OCI-LY7 (cell line): ENCODE measurements at regions not wholly inside any gene's neighbourhood (a gene's known extent, or its start where the extent isn't known, plus 50 kb on each side); places are given as distances from the start of the nearest gene placed in this dataset.

Source experiments
- CTCF ChIP-seq: fragments of 200-600 bp; sonication (generic); conservative IDR thresholded peaks from 2 replicates; pipeline ENCODE4 v1.5.1; 2014; ENCODE audit warnings: mild to moderate bottlenecking, antibody characterized with exemption, low read length, moderate library complexity, mixed read lengths
- EZH2phosphoT487 ChIP-seq: fragments of 200-600 bp; sonication (generic); IDR thresholded peaks from 2 replicates; pipeline ENCODE4 v1.6.1; 2018; ENCODE audit warnings: low read depth, borderline replicate concordance, mild to moderate bottlenecking, mixed run types, antibody characterized with exemption, low read length, moderate library complexity, mixed read lengths

- TF ChIP-seq CTCF (no peak), EZH2phosphoT487 (no peak)
Observed at GRCh38 chr2:235274023-235274422, 219.8 kb upstream of the AGAP1 start.
